ENCODE measurements at regions not wholly inside any gene's neighbourhood (a gene's known extent, or its start where the extent isn't known, plus 50 kb on each side); places are given as distances from the start of the nearest gene placed in this dataset.
"Not testable (repeated sequence)": the region's sequence is repeated elsewhere in the genome, so short reads cannot be mapped to it uniquely, and the experiment has no call there.

GRCh38 chr11:87897071-87897470, 278.2 kb downstream of the RAB38 start:
- no peak overlapping the region for H3K27ac ChIP-seq
- H3K4me3 ChIP-seq = no peak overlapping the region
- ATAC-seq (replicated peaks in 6 of 8) = no peak
- in situ Hi-C loops (cut with MboI; ENCODE audit: low pct_unique_long_range_greater_than_20kb in 2 of 9, low sequenced_read_pairs in 9 of 9, unreplicated experiment in 9 of 9) = loop anchor here in 1 of 9 experiments (25.0 kb wide), 1 partner anchor 640 kb away; no protein-coding TSS in a partner anchor
- peaks cover 4 to 6% of the 10 kb centered on the region in 2 donors for H3K4me1 ChIP-seq (replicated peaks in 1 of 2)

GRCh38 chr11:87894961-87895360, 280.3 kb downstream of the RAB38 start:
- no peak overlapping the region for H3K27ac ChIP-seq
- no peak for ATAC-seq (replicated peaks in 6 of 8)
- WGBS, 10 experiments = 43 to 100% (median 77%) methylated on average over 1 of the region's 1 CpG; no CpG with 5 or more reads in 4 of the 10 experiments
- H3K4me1 ChIP-seq (replicated peaks in 1 of 2) = peaks cover 4 to 6% of the 10 kb centered on the region in 2 donors
- in situ Hi-C loops (cut with MboI; ENCODE audit: low pct_unique_long_range_greater_than_20kb in 2 of 9, low sequenced_read_pairs in 9 of 9, unreplicated experiment in 9 of 9) = loop anchor here in 1 of 9 experiments (25.0 kb wide), 1 partner anchor 642 kb away; no protein-coding TSS in a partner anchor
- H3K4me3 ChIP-seq = no peak overlapping the region

DNA sequence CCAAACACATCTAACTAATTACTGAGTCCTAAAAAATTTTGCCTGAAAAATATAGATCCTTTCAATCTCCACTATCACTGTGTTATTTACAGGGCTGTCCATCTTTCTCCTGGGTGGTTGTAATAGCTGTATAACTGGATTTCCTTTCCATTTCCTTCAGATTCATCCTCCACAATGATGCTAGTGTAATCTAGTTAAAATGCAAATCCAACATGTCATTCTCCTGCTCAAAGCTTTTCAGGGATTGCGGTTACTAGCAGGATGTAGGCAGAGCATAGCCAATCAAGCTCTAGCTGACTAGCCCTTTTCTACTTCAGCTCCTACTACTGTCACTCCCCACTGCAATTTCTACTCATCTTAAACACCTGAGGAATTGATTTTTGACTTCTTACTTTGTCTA, 283.0 kb downstream of the RAB38 start:
- 60 to 100% (median 100%) methylated on average over 1 of the region's 1 CpG; no CpG with 5 or more reads in 3 of the 10 experiments for WGBS, 10 experiments
- Histone ChIP-seq H3K27ac (no peak overlapping the region), H3K4me3 (no peak overlapping the region), H3K4me1 (replicated peaks in 1 of 2) (no peaks in the 10 kb centered on the region)
- ATAC-seq (replicated peaks in 6 of 8) = peak in 1 of 8 experiments; percentile 48
- in situ Hi-C loops (cut with MboI; ENCODE audit: low pct_unique_long_range_greater_than_20kb in 2 of 9, low sequenced_read_pairs in 9 of 9, unreplicated experiment in 9 of 9) = loop anchor here in 1 of 9 experiments (25.0 kb wide), 1 partner anchor 645 kb away; no protein-coding TSS in a partner anchor

DNA sequence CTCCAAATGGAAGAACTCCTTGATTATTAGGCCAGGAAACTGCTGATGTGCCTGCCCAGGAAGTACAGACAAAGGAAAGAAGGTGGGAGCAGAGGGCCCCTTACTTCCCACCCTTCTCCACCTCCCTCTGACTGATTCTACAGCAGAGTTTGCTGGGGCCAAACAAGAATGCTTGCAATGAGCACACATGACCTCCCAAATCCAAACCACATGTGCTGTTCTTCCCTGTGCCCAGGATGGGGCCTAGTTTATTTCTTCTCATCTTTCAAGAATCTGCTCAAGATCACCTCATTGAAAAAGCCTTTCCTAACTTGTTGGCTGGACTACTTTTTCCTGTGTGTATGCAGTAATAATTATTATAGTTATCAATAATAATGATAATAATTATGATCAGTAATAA, 286.1 kb downstream of the RAB38 start:
- no peaks in the 10 kb centered on the region for H3K4me1 ChIP-seq (replicated peaks in 1 of 2)
- in situ Hi-C loops (cut with MboI; ENCODE audit: low pct_unique_long_range_greater_than_20kb in 2 of 9, low sequenced_read_pairs in 9 of 9, unreplicated experiment in 9 of 9) = loop anchor here in 1 of 9 experiments (25.0 kb wide), 1 partner anchor 648 kb away; no protein-coding TSS in a partner anchor
- ATAC-seq (replicated peaks in 6 of 8) = no peak
- no peak overlapping the region for H3K4me3 ChIP-seq
- no peak overlapping the region for H3K27ac ChIP-seq

GRCh38 chr11:87885084-87885483, 290.2 kb downstream of the RAB38 start:
- peak in 3 of 8 experiments; percentile 74 to 93 (median 86) for ATAC-seq (replicated peaks in 6 of 8)
- 20 to 100% (median 83%) methylated on average over 1 of the region's 1 CpG; no CpG with 5 or more reads in 5 of the 10 experiments for WGBS, 10 experiments
- H3K4me1 ChIP-seq (replicated peaks in 1 of 2); H3K27ac ChIP-seq; H3K4me3 ChIP-seq: not testable (repeated sequence)
- in situ Hi-C loops (cut with MboI; ENCODE audit: low pct_unique_long_range_greater_than_20kb in 2 of 9, low sequenced_read_pairs in 9 of 9, unreplicated experiment in 9 of 9) = loop anchor here in 1 of 9 experiments (25.0 kb wide), 1 partner anchor 652 kb away; no protein-coding TSS in a partner anchor

- 0 to 100% (median 85%) methylated on average over 2 to 4 of the region's 4 CpGs; no CpG with 5 or more reads in 1 of the 10 experiments for WGBS, 10 experiments
- Histone ChIP-seq H3K4me3 (no peak overlapping the region), H3K4me1 (replicated peaks in 1 of 2) (peaks cover 0 to 3% of the 10 kb centered on the region in 2 donors), H3K27ac (no peak overlapping the region)
- in situ Hi-C loops (cut with MboI; ENCODE audit: low pct_unique_long_range_greater_than_20kb in 2 of 9, low sequenced_read_pairs in 9 of 9, unreplicated experiment in 9 of 9) = loop anchor here in 1 of 9 experiments (25.0 kb wide), 1 partner anchor 658 kb away; no protein-coding TSS in a partner anchor
- ATAC-seq (replicated peaks in 6 of 8) = peak in 3 of 8 experiments; percentile 83 to 94 (median 87)
Measured at GRCh38 chr11:87879118-87879517, 296.1 kb downstream of the RAB38 start.

DNA sequence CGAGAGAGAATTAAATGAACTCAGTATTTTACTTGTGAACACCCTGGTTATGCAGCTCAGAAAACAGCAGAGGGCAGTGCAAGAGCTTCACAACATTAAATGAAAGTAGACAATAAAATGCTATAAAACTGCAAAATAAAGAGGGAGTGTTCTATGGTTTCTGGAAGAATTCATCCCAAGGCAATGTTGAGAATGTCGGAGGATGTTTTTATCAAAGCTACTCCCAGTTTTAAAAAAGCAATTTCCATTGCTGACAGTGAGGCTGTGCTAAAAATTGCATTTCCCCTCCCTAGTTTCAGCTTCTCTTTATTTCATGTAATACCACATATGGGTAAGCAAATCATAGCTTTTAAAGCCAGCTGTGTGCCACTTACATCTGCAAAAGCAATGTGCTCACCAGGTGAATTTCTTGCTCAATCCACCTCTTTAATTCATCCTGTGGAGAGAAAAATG, 296.8 kb downstream of the RAB38 start:
- ATAC-seq (replicated peaks in 6 of 8) = peak in 3 of 8 experiments; percentile 69 to 78 (median 73)
- WGBS, 10 experiments = 0 to 100% (median 49%) methylated on average over 1 to 2 of the region's 2 CpGs

DNA sequence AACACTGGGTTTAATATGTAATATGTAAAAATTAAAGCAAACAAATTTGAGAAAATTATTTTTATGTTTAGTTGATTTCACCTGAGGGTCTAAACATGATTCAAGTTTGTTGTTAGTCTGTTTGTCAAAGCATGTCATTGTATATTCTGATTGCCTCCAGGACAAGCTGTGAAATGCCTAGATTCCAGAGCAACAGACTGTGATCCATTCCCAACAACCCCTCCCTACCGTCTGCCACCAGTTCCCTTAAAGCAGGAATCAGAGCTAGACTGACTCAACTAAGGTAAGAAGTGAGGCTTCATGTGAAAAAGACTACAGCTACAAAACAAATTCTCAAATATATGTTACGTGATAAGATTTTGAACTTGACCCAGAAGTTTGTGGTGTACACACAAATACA, 304.2 kb downstream of the RAB38 start:
- in situ Hi-C loops (cut with MboI; ENCODE audit: low pct_unique_long_range_greater_than_20kb in 2 of 9, low sequenced_read_pairs in 9 of 9, unreplicated experiment in 9 of 9) = no loop called here
- Histone ChIP-seq H3K4me1 (replicated peaks in 1 of 2) (no peaks in the 10 kb centered on the region), H3K27ac (no peak overlapping the region), H3K4me3 (no peak overlapping the region)
- ATAC-seq (replicated peaks in 6 of 8) = peak in 3 of 8 experiments; percentile 56 to 81 (median 70)
- 25 to 100% (median 79%) methylated on average over 1 to 2 of the region's 2 CpGs for WGBS, 10 experiments

More for the DNA sequence above, 296.8 kb downstream of the RAB38 start:
- H3K4me3 ChIP-seq = no peak overlapping the region
- in situ Hi-C loops (cut with MboI; ENCODE audit: low pct_unique_long_range_greater_than_20kb in 2 of 9, low sequenced_read_pairs in 9 of 9, unreplicated experiment in 9 of 9) = loop anchor here in 1 of 9 experiments (25.0 kb wide), 1 partner anchor 659 kb away; no protein-coding TSS in a partner anchor
- H3K4me1 ChIP-seq (replicated peaks in 1 of 2) = peaks cover 0 to 3% of the 10 kb centered on the region in 2 donors
- no peak overlapping the region for H3K27ac ChIP-seq

DNA sequence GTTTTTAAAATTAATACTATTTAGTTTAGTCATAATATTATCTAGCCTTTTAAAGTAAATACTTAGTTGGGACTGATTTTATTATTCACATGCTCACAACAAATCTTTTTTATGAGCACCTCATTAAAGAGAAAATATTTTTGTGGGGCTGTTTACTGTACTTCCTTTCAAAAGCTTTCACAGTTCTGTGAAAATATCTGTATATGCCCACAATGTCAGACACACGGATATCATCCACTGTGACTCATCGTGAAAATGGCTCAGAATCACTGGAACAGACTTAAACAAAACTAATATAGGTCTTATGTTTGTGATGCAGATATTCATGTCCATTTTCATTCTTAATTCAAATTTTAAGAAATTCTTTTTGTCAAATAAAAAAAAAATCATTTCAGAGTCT, 305.2 kb downstream of the RAB38 start:
- Histone ChIP-seq H3K27ac (no peak overlapping the region), H3K4me1 (replicated peaks in 1 of 2) (no peaks in the 10 kb centered on the region), H3K4me3 (no peak overlapping the region)
- in situ Hi-C loops (cut with MboI; ENCODE audit: low pct_unique_long_range_greater_than_20kb in 2 of 9, low sequenced_read_pairs in 9 of 9, unreplicated experiment in 9 of 9) = no loop called here
- 25 to 100% (median 91%) methylated on average over 1 to 2 of the region's 2 CpGs for WGBS, 10 experiments
- no peak for ATAC-seq (replicated peaks in 6 of 8)

DNA sequence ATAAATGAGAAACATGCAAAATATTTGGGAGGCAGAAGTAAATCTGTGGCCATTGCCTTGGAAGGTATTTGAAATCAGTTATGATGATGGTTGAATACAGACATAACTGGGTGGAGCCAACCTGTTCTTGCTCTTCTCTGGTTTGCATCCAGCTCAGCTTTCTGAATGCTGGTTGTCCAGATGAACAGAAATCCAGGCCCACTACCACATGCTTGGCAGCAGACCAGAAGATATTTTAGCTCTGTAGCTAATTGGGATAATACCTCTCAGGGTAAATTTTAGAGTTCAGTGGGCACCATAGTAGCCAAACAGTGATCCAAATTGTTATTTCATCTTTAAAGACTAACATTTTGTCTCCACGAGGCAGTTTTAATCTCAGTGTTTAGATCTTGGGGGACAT, 308.3 kb downstream of the RAB38 start:
- ATAC-seq (replicated peaks in 6 of 8) = no peak
- Histone ChIP-seq H3K27ac (no peak overlapping the region), H3K4me1 (replicated peaks in 1 of 2) (no peaks in the 10 kb centered on the region), H3K4me3 (no peak overlapping the region)
- WGBS, 10 experiments = 17 to 100% (median 66%) methylated on average over 1 of the region's 1 CpG; no CpG with 5 or more reads in 6 of the 10 experiments
- in situ Hi-C loops (cut with MboI; ENCODE audit: low pct_unique_long_range_greater_than_20kb in 2 of 9, low sequenced_read_pairs in 9 of 9, unreplicated experiment in 9 of 9) = no loop called here

- ATAC-seq (replicated peaks in 6 of 8) = peak in 5 of 8 experiments; percentile 66 to 81 (median 76)
- WGBS, 10 experiments = 3 to 68% (median 25%) methylated on average over 1 to 4 of the region's 4 CpGs; no CpG with 5 or more reads in 1 of the 10 experiments
- in situ Hi-C loops (cut with MboI; ENCODE audit: low pct_unique_long_range_greater_than_20kb in 2 of 9, low sequenced_read_pairs in 9 of 9, unreplicated experiment in 9 of 9) = no loop called here
- H3K27ac ChIP-seq = no peak overlapping the region
- H3K4me3 ChIP-seq = no peak overlapping the region
- peaks cover 3 to 8% of the 10 kb centered on the region in 2 donors for H3K4me1 ChIP-seq (replicated peaks in 1 of 2)
Measured at GRCh38 chr11:87861030-87861429, 314.2 kb downstream of the RAB38 start.

- in situ Hi-C loops (cut with MboI; ENCODE audit: low pct_unique_long_range_greater_than_20kb in 2 of 9, low sequenced_read_pairs in 9 of 9, unreplicated experiment in 9 of 9) = no loop called here
- ATAC-seq (replicated peaks in 6 of 8) = peak in 5 of 8 experiments; percentile 18 to 84 (median 76)
- no peak overlapping the region for H3K27ac ChIP-seq
- peaks cover 3 to 8% of the 10 kb centered on the region in 2 donors for H3K4me1 ChIP-seq (replicated peaks in 1 of 2)
- H3K4me3 ChIP-seq = no peak overlapping the region
- WGBS, 10 experiments = 0 to 100% (median 89%) methylated on average over 1 of the region's 1 CpG; no CpG with 5 or more reads in 3 of the 10 experiments
Measured at GRCh38 chr11:87859636-87860035, 315.6 kb downstream of the RAB38 start.

DNA sequence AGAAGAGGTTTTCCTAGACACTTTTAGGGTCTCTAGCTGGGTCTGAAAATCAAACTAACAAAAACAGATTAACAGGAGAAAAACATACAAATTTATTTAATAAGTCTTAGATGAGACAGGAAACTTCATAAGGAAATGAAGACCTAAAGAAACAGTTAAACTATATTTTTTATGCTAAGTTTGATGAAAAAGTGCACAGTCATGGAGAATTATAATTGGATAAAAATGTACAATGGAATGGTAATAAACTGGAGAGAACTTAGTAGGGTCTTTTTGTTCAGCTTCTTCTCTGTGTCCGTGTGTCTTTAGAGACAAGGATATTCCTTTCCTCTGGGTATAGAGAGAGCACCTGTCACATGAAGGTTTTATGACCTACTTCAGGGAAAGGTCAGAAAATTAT, 323.4 kb downstream of the RAB38 start:
- no peak overlapping the region for H3K27ac ChIP-seq
- in situ Hi-C loops (cut with MboI; ENCODE audit: low pct_unique_long_range_greater_than_20kb in 2 of 9, low sequenced_read_pairs in 9 of 9, unreplicated experiment in 9 of 9) = no loop called here
- H3K4me1 ChIP-seq (replicated peaks in 1 of 2) = no peaks in the 10 kb centered on the region
- ATAC-seq (replicated peaks in 6 of 8) = no peak
- WGBS, 10 experiments = 13 to 82% (median 67%) methylated on average over 1 of the region's 1 CpG; no CpG with 5 or more reads in 3 of the 10 experiments
- no peak overlapping the region for H3K4me3 ChIP-seq

GRCh38 chr11:87851234-87851633, 324.0 kb downstream of the RAB38 start:
- Histone ChIP-seq H3K27ac (no peak overlapping the region), H3K4me1 (replicated peaks in 1 of 2) (no peaks in the 10 kb centered on the region), H3K4me3 (no peak overlapping the region)
- WGBS, 10 experiments = 10 to 90% (median 79%) methylated on average over 1 to 2 of the region's 2 CpGs; no CpG with 5 or more reads in 1 of the 10 experiments
- ATAC-seq (replicated peaks in 6 of 8) = peak in 3 of 8 experiments; percentile 41 to 77 (median 62)
- in situ Hi-C loops (cut with MboI; ENCODE audit: low pct_unique_long_range_greater_than_20kb in 2 of 9, low sequenced_read_pairs in 9 of 9, unreplicated experiment in 9 of 9) = no loop called here

Data from motor neuron (in vitro differentiated cells).